Skeletal muscle cell (primary cell): ENCODE measurements at regions not wholly inside any gene's neighbourhood (a gene's known extent, or its start where the extent isn't known, plus 50 kb on each side); places are given as distances from the start of the nearest gene placed in this dataset.
"Not testable (repeated sequence)": the region's sequence is repeated elsewhere in the genome, so short reads cannot be mapped to it uniquely, and the experiment has no call there.

ENCODE experiments used
- DNase-seq: peaks from one replicate; pipeline ENCODE4 v3.0.0-alpha.2; 2010; ENCODE audit warnings: low read depth
- H3K4me3 ChIP-seq: 2 replicates; pipeline ENCODE4 v1.5.1; 2011; ENCODE audit warnings: low read depth, mild to moderate bottlenecking, control low read depth, low read length, moderate library complexity

- not testable (repeated sequence) for H3K4me3 ChIP-seq
These were observed 102.8 kb upstream of the KCNMA1 start for GRCh38 chr10:77740396-77740795.

GRCh38 chr10:77738496-77739158 lies 101.0 kb upstream of the KCNMA1 start:
- no peak for DNase-seq

More at GRCh38 chr10:77740396-77740795, 102.8 kb upstream of the KCNMA1 start:
- not testable (repeated sequence) for DNase-seq

GRCh38 chr10:77737608-77738007 lies 100.0 kb upstream of the KCNMA1 start:
- peak; percentile 97 for DNase-seq
- no peak overlapping the region for H3K4me3 ChIP-seq

More at GRCh38 chr10:77738496-77739158, 101.0 kb upstream of the KCNMA1 start:
- no peak overlapping the region for H3K4me3 ChIP-seq

- H3K4me3 ChIP-seq = not testable (repeated sequence)
These were observed 97.5 kb upstream of the KCNMA1 start for GRCh38 chr10:77735136-77735535.

GRCh38 chr10:77732213-77733003 lies 94.8 kb upstream of the KCNMA1 start:
- H3K4me3 ChIP-seq = no peak overlapping the region
- DNase-seq = no peak

More at GRCh38 chr10:77735136-77735535, 97.5 kb upstream of the KCNMA1 start:
- not testable (repeated sequence) for DNase-seq

- H3K4me3 ChIP-seq = no peak overlapping the region
- DNase-seq = no peak
These were observed 89.9 kb upstream of the KCNMA1 start for GRCh38 chr10:77727481-77727880.

GRCh38 chr10:77726732-77727131 lies 89.1 kb upstream of the KCNMA1 start:
- H3K4me3 ChIP-seq = no peak overlapping the region
- no peak for DNase-seq

- no peak overlapping the region for H3K4me3 ChIP-seq
- DNase-seq = no peak
These were observed 88.7 kb upstream of the KCNMA1 start for GRCh38 chr10:77726301-77726700.

- H3K4me3 ChIP-seq = no peak overlapping the region
- no peak for DNase-seq
These were observed 87.2 kb upstream of the KCNMA1 start for GRCh38 chr10:77724820-77725219.

- no peak overlapping the region for H3K4me3 ChIP-seq
- DNase-seq = no peak
These were observed 85.8 kb upstream of the KCNMA1 start for GRCh38 chr10:77723376-77723775.

- not testable (repeated sequence) for DNase-seq, H3K4me3 ChIP-seq
These were observed 85.3 kb upstream of the KCNMA1 start for GRCh38 chr10:77722956-77723355.

GRCh38 chr10:77721815-77722214 lies 84.2 kb upstream of the KCNMA1 start:
- no peak overlapping the region for H3K4me3 ChIP-seq
- no peak for DNase-seq

GRCh38 chr10:77718957-77719356 lies 81.3 kb upstream of the KCNMA1 start:
- DNase-seq = no peak
- no peak overlapping the region for H3K4me3 ChIP-seq

GRCh38 chr10:77718312-77718711 lies 80.7 kb upstream of the KCNMA1 start:
- H3K4me3 ChIP-seq, DNase-seq: not testable (repeated sequence)

- DNase-seq = no peak
- H3K4me3 ChIP-seq = no peak overlapping the region
These were observed 79.7 kb upstream of the KCNMA1 start for GRCh38 chr10:77717336-77717735.

- DNase-seq = no peak
- no peak overlapping the region for H3K4me3 ChIP-seq
These were observed 79.1 kb upstream of the KCNMA1 start for GRCh38 chr10:77716458-77717317.

GRCh38 chr10:77715536-77715935 lies 77.9 kb upstream of the KCNMA1 start:
- DNase-seq = no peak
- H3K4me3 ChIP-seq = no peak overlapping the region

GRCh38 chr10:77715088-77715487 lies 77.5 kb upstream of the KCNMA1 start:
- DNase-seq = no peak
- no peak overlapping the region for H3K4me3 ChIP-seq

- H3K4me3 ChIP-seq = no peak overlapping the region
- DNase-seq = no peak
These were observed 76.1 kb upstream of the KCNMA1 start for GRCh38 chr10:77713521-77714280.
